ENCODE measurements at regions not wholly inside any gene's neighbourhood (a gene's known extent, or its start where the extent isn't known, plus 50 kb on each side); places are given as distances from the start of the nearest gene placed in this dataset.

GRCh38 chr6:139666284-139666683 is 291.8 kb upstream of the CITED2 start:
- DNase-seq, result no peak

- DNase-seq, result no peak
Observed at GRCh38 chr6:139663996-139664395, 289.5 kb upstream of the CITED2 start.

GRCh38 chr6:139659711-139660110 is 285.3 kb upstream of the CITED2 start:
- no peak for DNase-seq

GRCh38 chr6:139659196-139659595 is 284.7 kb upstream of the CITED2 start:
- DNase-seq, result no peak

- DNase-seq, result no peak
Observed at GRCh38 chr6:139657119-139657518, 282.7 kb upstream of the CITED2 start.

- DNase-seq, result no peak
Observed at GRCh38 chr6:139655783-139656705, 281.6 kb upstream of the CITED2 start.

- no peak for DNase-seq
Observed at GRCh38 chr6:139654888-139655782, 280.7 kb upstream of the CITED2 start.

GRCh38 chr6:139654309-139654708 is 279.9 kb upstream of the CITED2 start:
- no peak for DNase-seq

GRCh38 chr6:139653111-139653510 is 278.7 kb upstream of the CITED2 start:
- DNase-seq, result no peak

GRCh38 chr6:139650941-139651340 is 276.5 kb upstream of the CITED2 start:
- DNase-seq, result no peak

GRCh38 chr6:139649732-139650131 is 275.3 kb upstream of the CITED2 start:
- no peak for DNase-seq

- DNase-seq, result no peak
Observed at GRCh38 chr6:139649128-139649527, 274.7 kb upstream of the CITED2 start.

- no peak for DNase-seq
Observed at GRCh38 chr6:139648430-139649000, 274.1 kb upstream of the CITED2 start.

- no peak for DNase-seq
Observed at GRCh38 chr6:139647841-139648240, 273.4 kb upstream of the CITED2 start.

GRCh38 chr6:139647016-139647415 is 272.6 kb upstream of the CITED2 start:
- no peak for DNase-seq

- no peak for DNase-seq
Observed at GRCh38 chr6:139644821-139645220, 270.4 kb upstream of the CITED2 start.

GRCh38 chr6:139643986-139644385 is 269.5 kb upstream of the CITED2 start:
- no peak for DNase-seq

GRCh38 chr6:139642346-139642745 is 267.9 kb upstream of the CITED2 start:
- DNase-seq, result no peak

- no peak for DNase-seq
Observed at GRCh38 chr6:139641376-139641775, 266.9 kb upstream of the CITED2 start.

GRCh38 chr6:139640921-139641320 is 266.5 kb upstream of the CITED2 start:
- DNase-seq, result no peak

- no peak for DNase-seq
Observed at GRCh38 chr6:139640448-139640847, 266.0 kb upstream of the CITED2 start.

GRCh38 chr6:139639507-139639906 is 265.1 kb upstream of the CITED2 start:
- DNase-seq, result no peak
